Upper lobe of left lung (tissue), 6 donors: ENCODE measurements at regions not wholly inside any gene's neighbourhood (a gene's known extent, or its start where the extent isn't known, plus 50 kb on each side); places are given as distances from the start of the nearest gene placed in this dataset.
"Not testable (repeated sequence)": the region's sequence is repeated elsewhere in the genome, so short reads cannot be mapped to it uniquely, and the experiment has no call there.

Experiments used
- ATAC-seq, 2 donors: fragments of 200-7000 bp; cut with Tn5 transposase; one replicate each; pipeline ENCODE4 v1.9.1; 2022; ENCODE audit warnings: mild to moderate bottlenecking in 2 of 2, moderate library complexity in 2 of 2; ENCODE audit not compliant: low FRiP score in 2 of 2
- DNase-seq, 2 donors: peaks; one replicate each; pipeline ENCODE4 v3.0.0-alpha.2; 2019 to 2020
- H3K27ac ChIP-seq, 4 donors: fragments of 200-600 bp; sonication (generic); one replicate each; pipeline ENCODE4 v1.5.1; 2016 to 2019
- H3K27me3 ChIP-seq, 4 donors: fragments of 200-600 bp; sonication (generic); one replicate each; pipeline ENCODE4 v1.5.1; 2017 to 2019
- H3K36me3 ChIP-seq, 4 donors: fragments of 200-600 bp; sonication (generic); one replicate each; pipeline ENCODE4 v1.5.1; 2016 to 2019
- H3K4me1 ChIP-seq, 4 donors: fragments of 200-600 bp; sonication (generic); one replicate each; pipeline ENCODE4 v1.5.1; 2018 to 2019
- H3K4me3 ChIP-seq, 4 donors: fragments of 200-600 bp; sonication (generic); one replicate each; pipeline ENCODE4 v1.5.1; 2017 to 2019; ENCODE audit warnings: mild to moderate bottlenecking in 2 of 4, moderate library complexity in 1 of 4
- H3K9me3 ChIP-seq, 4 donors: fragments of 200-600 bp; sonication (generic); one replicate each; pipeline ENCODE4 v1.5.1; 2018 to 2019
- CTCF ChIP-seq, 6 experiments: fragments of 450-650 bp in 4 of 6; fragments of 200-600 bp in 2 of 6; sonication (generic) in 2 of 6; IDR thresholded peaks; one replicate each; pipeline ENCODE4 v1.5.1; 2016 to 2019; ENCODE audit warnings: antibody characterized with exemption in 6 of 6
- EP300 ChIP-seq, 4 donors: sonication (generic); formaldehyde crosslinking; IDR thresholded peaks; one replicate each; pipeline ENCODE4 v1.5.1; 2017; ENCODE audit warnings: antibody characterized with exemption in 4 of 4, control low read depth in 2 of 4
- POLR2A ChIP-seq, 4 donors: fragments of 450-650 bp; IDR thresholded peaks; one replicate each; pipeline ENCODE4 v1.5.1; 2016 to 2017; ENCODE audit warnings: antibody characterized with exemption in 4 of 4, mild to moderate bottlenecking in 2 of 4
- POLR2AphosphoS5 ChIP-seq, 2 donors: sonication (generic); formaldehyde crosslinking; IDR thresholded peaks; one replicate each; pipeline ENCODE4 v1.5.1; 2017; ENCODE audit warnings: antibody characterized with exemption in 2 of 2
- WGBS, 2 donors: methylation state at CpG; one replicate each; pipeline ENCODE4 v1.1.5; 2017 to 2018; 5-methylcytosine and 5-hydroxymethylcytosine counted together
- donor health status: DM: no; HTN: no; CAD: no; lungs with moderate emphysema.
- donor health status: DM: no; HTN: yes; CAD: no; lungs with severe emphysema.

DNA sequence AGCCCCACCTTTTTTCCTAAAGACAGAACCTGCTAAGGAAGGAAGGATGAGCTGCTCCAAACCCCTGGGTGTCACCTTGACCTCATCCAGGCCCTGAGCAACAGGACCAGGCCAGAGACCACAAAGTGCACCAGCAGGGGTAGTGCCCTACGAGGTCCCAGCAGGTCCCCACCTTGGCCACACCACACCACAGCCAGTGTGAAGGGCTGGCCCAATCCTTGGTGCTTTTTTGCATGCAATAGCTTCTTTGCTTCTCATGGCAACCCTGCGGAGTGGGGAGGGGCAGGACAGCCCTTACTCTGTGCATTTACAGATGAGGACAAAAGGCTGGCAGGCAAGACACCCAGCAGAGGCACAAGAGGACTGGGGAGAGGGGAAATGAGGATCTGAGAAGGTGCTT, 352.6 kb downstream of the BCL11B start:
- TF ChIP-seq EP300 (IDR thresholded peaks at IDR 0.05) (no peak), CTCF (IDR thresholded peaks at IDR 0.05) (no peak), POLR2AphosphoS5 (IDR thresholded peaks at IDR 0.05) (no peak), POLR2A (IDR thresholded peaks at IDR 0.05) (no peak)
- WGBS, 2 donors, result 37 to 60% methylated on average over 1 to 2 of the region's 2 CpGs
- Histone ChIP-seq H3K36me3 (no peaks in the 10 kb centered on the region), H3K27ac (no peak overlapping the region), H3K4me1 (no peaks in the 10 kb centered on the region), H3K9me3 (no peaks in the 10 kb centered on the region), H3K27me3 (no peaks in the 10 kb centered on the region), H3K4me3 (no peak overlapping the region)
- ATAC-seq, result no peak
- DNase-seq, result no peak

DNA sequence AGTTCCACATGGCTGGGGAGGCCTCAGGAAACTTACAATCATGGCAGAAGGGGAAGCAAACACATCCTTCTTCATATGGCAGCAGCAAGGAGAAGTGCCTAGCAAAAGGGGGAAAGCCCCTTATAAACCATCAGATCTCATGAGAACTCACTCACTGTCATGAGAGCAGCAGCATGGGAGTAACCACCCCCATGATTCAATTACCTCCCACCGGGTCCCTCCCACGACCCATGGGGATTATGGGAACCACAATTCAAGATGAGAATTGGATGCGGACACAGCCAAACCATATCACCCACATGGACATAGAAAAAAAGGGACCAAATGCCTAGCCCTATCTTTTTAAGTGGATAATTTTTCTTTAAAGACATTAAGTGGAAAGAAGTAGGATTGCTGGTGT, 350.7 kb downstream of the BCL11B start:
- not testable (repeated sequence) for H3K4me3 ChIP-seq, H3K27ac ChIP-seq, H3K36me3 ChIP-seq, H3K9me3 ChIP-seq, ATAC-seq, DNase-seq, H3K27me3 ChIP-seq, H3K4me1 ChIP-seq
- WGBS, 2 donors, result 82 to 93% methylated on average over 3 of the region's 3 CpGs

GRCh38 chr14:98923596-98923995, 348.4 kb downstream of the BCL11B start:
- ATAC-seq, result no peak
- Histone ChIP-seq H3K9me3 (no peaks in the 10 kb centered on the region), H3K27ac (no peak overlapping the region), H3K36me3 (no peaks in the 10 kb centered on the region), H3K4me3 (no peak overlapping the region), H3K27me3 (no peaks in the 10 kb centered on the region), H3K4me1 (no peaks in the 10 kb centered on the region)
- DNase-seq, result no peak
- no peak for TF ChIP-seq CTCF (IDR thresholded peaks at IDR 0.05)
- TF ChIP-seq POLR2AphosphoS5 (IDR thresholded peaks at IDR 0.05), result no peak
- WGBS, 2 donors, result 79 to 84% methylated on average over 1 of the region's 1 CpG

- H3K27ac ChIP-seq, result no peak overlapping the region
- H3K4me1 ChIP-seq, result no peaks in the 10 kb centered on the region
- no peak overlapping the region for H3K4me3 ChIP-seq
- 90 to 92% methylated on average over 8 of the region's 8 CpGs for WGBS, 2 donors
- DNase-seq, result no peak
- no peaks in the 10 kb centered on the region for H3K27me3 ChIP-seq
- no peak for ATAC-seq
- no peaks in the 10 kb centered on the region for H3K9me3 ChIP-seq
- H3K36me3 ChIP-seq, result no peaks in the 10 kb centered on the region
- TF ChIP-seq CTCF (IDR thresholded peaks at IDR 0.05), result no peak
- TF ChIP-seq POLR2A (IDR thresholded peaks at IDR 0.05), result no peak
- TF ChIP-seq POLR2AphosphoS5 (IDR thresholded peaks at IDR 0.05), result no peak
- no peak for TF ChIP-seq EP300 (IDR thresholded peaks at IDR 0.05)
Observed at GRCh38 chr14:98924046-98924445, 348.0 kb downstream of the BCL11B start.

- 89 to 98% methylated on average over 7 of the region's 7 CpGs for WGBS, 2 donors
- Histone ChIP-seq H3K36me3 (no peaks in the 10 kb centered on the region), H3K27me3 (no peaks in the 10 kb centered on the region), H3K4me1 (no peaks in the 10 kb centered on the region), H3K9me3 (no peaks in the 10 kb centered on the region), H3K4me3 (no peak overlapping the region), H3K27ac (no peak overlapping the region)
- ATAC-seq, result no peak
- no peak for DNase-seq
- TF ChIP-seq EP300 (IDR thresholded peaks at IDR 0.05), result no peak
Observed at GRCh38 chr14:98925354-98926040, 346.5 kb downstream of the BCL11B start.

DNA sequence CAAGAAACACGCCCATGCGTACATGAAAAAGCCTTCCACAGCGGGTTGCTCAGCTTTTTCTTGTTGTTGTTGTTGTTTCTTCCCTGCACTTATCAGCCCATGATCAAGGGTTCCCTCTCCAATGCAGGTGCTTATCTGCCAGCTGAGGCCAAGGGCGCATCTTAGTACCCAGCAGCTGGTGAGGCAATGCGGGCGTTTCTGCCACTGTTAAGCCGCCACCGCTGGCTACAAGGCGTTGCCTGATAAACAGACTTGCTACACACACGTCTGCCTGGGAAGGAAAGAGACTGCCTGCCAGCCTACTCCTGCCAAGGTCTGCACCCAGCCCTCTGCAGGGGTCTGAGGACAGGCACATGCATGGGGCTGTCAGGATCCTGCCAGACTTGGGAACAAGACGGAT, 345.9 kb downstream of the BCL11B start:
- no peak overlapping the region for H3K4me3 ChIP-seq
- H3K9me3 ChIP-seq, result no peaks in the 10 kb centered on the region
- ATAC-seq, result peak in 1 of 2 donors; percentile 39
- no peaks in the 10 kb centered on the region for H3K27me3 ChIP-seq
- H3K4me1 ChIP-seq, result no peaks in the 10 kb centered on the region
- TF ChIP-seq POLR2AphosphoS5 (IDR thresholded peaks at IDR 0.05), result no peak
- TF ChIP-seq CTCF (IDR thresholded peaks at IDR 0.05), result no peak
- no peak for TF ChIP-seq POLR2A (IDR thresholded peaks at IDR 0.05)
- TF ChIP-seq EP300 (IDR thresholded peaks at IDR 0.05), result no peak
- WGBS, 2 donors, result 87 to 92% methylated on average over 4 to 11 of the region's 11 CpGs
- H3K36me3 ChIP-seq, result no peaks in the 10 kb centered on the region
- DNase-seq, result no peak
- H3K27ac ChIP-seq, result no peak overlapping the region
